ENCODE measurements at regions not wholly inside any gene's neighbourhood (a gene's known extent, or its start where the extent isn't known, plus 50 kb on each side); places are given as distances from the start of the nearest gene placed in this dataset.

GRCh38 chr14:106620368-106620767 is 1094.0 kb downstream of the TMEM121 start:
- TF ChIP-seq, protein P1, sequence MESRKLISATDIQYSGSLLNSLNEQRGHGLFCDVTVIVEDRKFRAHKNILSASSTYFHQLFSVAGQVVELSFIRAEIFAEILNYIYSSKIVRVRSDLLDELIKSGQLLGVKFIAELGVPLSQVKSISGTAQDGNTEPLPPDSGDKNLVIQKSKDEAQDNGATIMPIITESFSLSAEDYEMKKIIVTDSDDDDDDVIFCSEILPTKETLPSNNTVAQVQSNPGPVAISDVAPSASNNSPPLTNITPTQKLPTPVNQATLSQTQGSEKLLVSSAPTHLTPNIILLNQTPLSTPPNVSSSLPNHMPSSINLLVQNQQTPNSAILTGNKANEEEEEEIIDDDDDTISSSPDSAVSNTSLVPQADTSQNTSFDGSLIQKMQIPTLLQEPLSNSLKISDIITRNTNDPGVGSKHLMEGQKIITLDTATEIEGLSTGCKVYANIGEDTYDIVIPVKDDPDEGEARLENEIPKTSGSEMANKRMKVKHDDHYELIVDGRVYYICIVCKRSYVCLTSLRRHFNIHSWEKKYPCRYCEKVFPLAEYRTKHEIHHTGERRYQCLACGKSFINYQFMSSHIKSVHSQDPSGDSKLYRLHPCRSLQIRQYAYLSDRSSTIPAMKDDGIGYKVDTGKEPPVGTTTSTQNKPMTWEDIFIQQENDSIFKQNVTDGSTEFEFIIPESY (IDR thresholded peaks at IDR 0.05) = no peak
- TF ChIP-seq, protein P2, sequence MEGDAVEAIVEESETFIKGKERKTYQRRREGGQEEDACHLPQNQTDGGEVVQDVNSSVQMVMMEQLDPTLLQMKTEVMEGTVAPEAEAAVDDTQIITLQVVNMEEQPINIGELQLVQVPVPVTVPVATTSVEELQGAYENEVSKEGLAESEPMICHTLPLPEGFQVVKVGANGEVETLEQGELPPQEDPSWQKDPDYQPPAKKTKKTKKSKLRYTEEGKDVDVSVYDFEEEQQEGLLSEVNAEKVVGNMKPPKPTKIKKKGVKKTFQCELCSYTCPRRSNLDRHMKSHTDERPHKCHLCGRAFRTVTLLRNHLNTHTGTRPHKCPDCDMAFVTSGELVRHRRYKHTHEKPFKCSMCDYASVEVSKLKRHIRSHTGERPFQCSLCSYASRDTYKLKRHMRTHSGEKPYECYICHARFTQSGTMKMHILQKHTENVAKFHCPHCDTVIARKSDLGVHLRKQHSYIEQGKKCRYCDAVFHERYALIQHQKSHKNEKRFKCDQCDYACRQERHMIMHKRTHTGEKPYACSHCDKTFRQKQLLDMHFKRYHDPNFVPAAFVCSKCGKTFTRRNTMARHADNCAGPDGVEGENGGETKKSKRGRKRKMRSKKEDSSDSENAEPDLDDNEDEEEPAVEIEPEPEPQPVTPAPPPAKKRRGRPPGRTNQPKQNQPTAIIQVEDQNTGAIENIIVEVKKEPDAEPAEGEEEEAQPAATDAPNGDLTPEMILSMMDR (IDR thresholded peaks at IDR 0.05; ENCODE audit: low read depth, low read length, missing input control) = no peak
- TF ChIP-seq, protein P3, sequence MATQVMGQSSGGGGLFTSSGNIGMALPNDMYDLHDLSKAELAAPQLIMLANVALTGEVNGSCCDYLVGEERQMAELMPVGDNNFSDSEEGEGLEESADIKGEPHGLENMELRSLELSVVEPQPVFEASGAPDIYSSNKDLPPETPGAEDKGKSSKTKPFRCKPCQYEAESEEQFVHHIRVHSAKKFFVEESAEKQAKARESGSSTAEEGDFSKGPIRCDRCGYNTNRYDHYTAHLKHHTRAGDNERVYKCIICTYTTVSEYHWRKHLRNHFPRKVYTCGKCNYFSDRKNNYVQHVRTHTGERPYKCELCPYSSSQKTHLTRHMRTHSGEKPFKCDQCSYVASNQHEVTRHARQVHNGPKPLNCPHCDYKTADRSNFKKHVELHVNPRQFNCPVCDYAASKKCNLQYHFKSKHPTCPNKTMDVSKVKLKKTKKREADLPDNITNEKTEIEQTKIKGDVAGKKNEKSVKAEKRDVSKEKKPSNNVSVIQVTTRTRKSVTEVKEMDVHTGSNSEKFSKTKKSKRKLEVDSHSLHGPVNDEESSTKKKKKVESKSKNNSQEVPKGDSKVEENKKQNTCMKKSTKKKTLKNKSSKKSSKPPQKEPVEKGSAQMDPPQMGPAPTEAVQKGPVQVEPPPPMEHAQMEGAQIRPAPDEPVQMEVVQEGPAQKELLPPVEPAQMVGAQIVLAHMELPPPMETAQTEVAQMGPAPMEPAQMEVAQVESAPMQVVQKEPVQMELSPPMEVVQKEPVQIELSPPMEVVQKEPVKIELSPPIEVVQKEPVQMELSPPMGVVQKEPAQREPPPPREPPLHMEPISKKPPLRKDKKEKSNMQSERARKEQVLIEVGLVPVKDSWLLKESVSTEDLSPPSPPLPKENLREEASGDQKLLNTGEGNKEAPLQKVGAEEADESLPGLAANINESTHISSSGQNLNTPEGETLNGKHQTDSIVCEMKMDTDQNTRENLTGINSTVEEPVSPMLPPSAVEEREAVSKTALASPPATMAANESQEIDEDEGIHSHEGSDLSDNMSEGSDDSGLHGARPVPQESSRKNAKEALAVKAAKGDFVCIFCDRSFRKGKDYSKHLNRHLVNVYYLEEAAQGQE (IDR thresholded peaks at IDR 0.05) = no peak
- TF ChIP-seq GABPA (IDR thresholded peaks at IDR 0.05 in 1 of 2, conservative IDR thresholded peaks at IDR 0.05 in 1 of 2) (no peak), YY1 (IDR thresholded peaks at IDR 0.05) (no peak), SP1 (IDR thresholded peaks at IDR 0.05) (no peak)
